ENCODE measurements at regions not wholly inside any gene's neighbourhood (a gene's known extent, or its start where the extent isn't known, plus 50 kb on each side); places are given as distances from the start of the nearest gene placed in this dataset.

- TF ChIP-seq NFRKB (IDR thresholded peaks at IDR 0.05) (no peak), FOXA1 (IDR thresholded peaks at IDR 0.05) (no peak), SP1 (IDR thresholded peaks at IDR 0.05) (no peak), BHLHE40 (IDR thresholded peaks at IDR 0.05; ENCODE audit: borderline replicate concordance) (no peak), TARDBP (IDR thresholded peaks at IDR 0.05) (no peak), FOXM1 (IDR thresholded peaks at IDR 0.05; ENCODE audit: borderline replicate concordance) (no peak), HDGF (IDR thresholded peaks at IDR 0.05; ENCODE audit: borderline replicate concordance) (no peak), FOXK2 (IDR thresholded peaks at IDR 0.05) (no peak), PKNOX1 (IDR thresholded peaks at IDR 0.05) (no peak), ELF4 (IDR thresholded peaks at IDR 0.05) (no peak), ZNF384 (IDR thresholded peaks at IDR 0.05) (no peak), LEF1 (IDR thresholded peaks at IDR 0.05; ENCODE audit: borderline replicate concordance) (no peak), ARNT (IDR thresholded peaks at IDR 0.05) (no peak), SUZ12 (IDR thresholded peaks at IDR 0.05) (no peak)
Measured at GRCh38 chr10:2326411-2326810, 589.1 kb upstream of the ADARB2 start.
